GM23248 (cell line): ENCODE measurements at regions not wholly inside any gene's neighbourhood (a gene's known extent, or its start where the extent isn't known, plus 50 kb on each side); places are given as distances from the start of the nearest gene placed in this dataset.
"Not testable (repeated sequence)": the region's sequence is repeated elsewhere in the genome, so short reads cannot be mapped to it uniquely, and the experiment has no call there.

ENCODE experiments used
- DNase-seq: peaks from one replicate; pipeline ENCODE4 v3.0.0-alpha.2; 2015
- H2AFZ ChIP-seq: fragments of 200-600 bp; sonication (generic); 2 replicates; pipeline ENCODE4 v1.6.1; 2016; ENCODE audit warnings: antibody characterized with exemption
- H3F3A ChIP-seq: fragments of 200-600 bp; sonication (generic); 2 replicates; pipeline ENCODE4 v1.6.1; 2016; ENCODE audit warnings: mild to moderate bottlenecking, antibody characterized with exemption, mixed run types; ENCODE audit not compliant: insufficient read depth
- H3K27ac ChIP-seq: fragments of 200-600 bp; sonication (generic); 2 replicates; pipeline ENCODE4 v1.5.1; 2016; ENCODE audit warnings: mild to moderate bottlenecking
- H3K27me3 ChIP-seq: fragments of 200-600 bp; sonication (generic); replicated peaks from 2 replicates; pipeline ENCODE4 v1.6.1; 2016; ENCODE audit warnings: mild to moderate bottlenecking; ENCODE audit not compliant: insufficient read depth
- H3K36me3 ChIP-seq: fragments of 200-600 bp; sonication (generic); 2 replicates; pipeline ENCODE4 v1.6.1; 2016; ENCODE audit warnings: low read depth, mild to moderate bottlenecking
- H3K4me1 ChIP-seq: fragments of 200-600 bp; sonication (generic); 2 replicates; pipeline ENCODE4 v1.6.1; 2016; ENCODE audit warnings: mild to moderate bottlenecking; ENCODE audit not compliant: insufficient read depth
- H3K4me2 ChIP-seq: fragments of 200-600 bp; sonication (generic); one replicate; pipeline ENCODE4 v1.6.1; 2016; ENCODE audit warnings: mild to moderate bottlenecking; ENCODE audit not compliant: unreplicated experiment
- H3K4me3 ChIP-seq: fragments of 200-600 bp; sonication (generic); 2 replicates; pipeline ENCODE4 v1.5.1; 2016; ENCODE audit warnings: mild to moderate bottlenecking
- H3K79me2 ChIP-seq: fragments of 200-600 bp; sonication (generic); 2 replicates; pipeline ENCODE4 v1.6.1; 2016; ENCODE audit warnings: mild to moderate bottlenecking; ENCODE audit not compliant: insufficient read depth
- H3K9ac ChIP-seq: fragments of 200-600 bp; sonication (generic); 2 replicates; pipeline ENCODE4 v1.6.1; 2016; ENCODE audit warnings: mild to moderate bottlenecking
- H3K9me2 ChIP-seq: fragments of 200-600 bp; sonication (generic); 2 replicates; pipeline ENCODE4 v1.6.1; 2016; ENCODE audit warnings: mixed run types, mild to moderate bottlenecking, moderate library complexity; ENCODE audit not compliant: insufficient read depth
- H3K9me3 ChIP-seq: fragments of 200-600 bp; sonication (generic); one replicate; pipeline ENCODE4 v1.6.1; 2017; ENCODE audit warnings: low read depth
- H4K20me1 ChIP-seq: fragments of 200-600 bp; sonication (generic); 2 replicates; pipeline ENCODE4 v1.6.0; 2016; ENCODE audit not compliant: insufficient read depth
- EZH2 ChIP-seq: fragments of 200-600 bp; sonication (generic); IDR thresholded peaks from 2 replicates; pipeline ENCODE4 v1.6.1; 2018; ENCODE audit warnings: antibody characterized with exemption, mild to moderate bottlenecking; ENCODE audit not compliant: insufficient read depth, poor library complexity, severe bottlenecking
- EZH2phosphoT487 ChIP-seq: fragments of 200-600 bp; sonication (generic); IDR thresholded peaks from 2 replicates; pipeline ENCODE4 v1.6.1; 2018; ENCODE audit warnings: antibody characterized with exemption, moderate library complexity, mild to moderate bottlenecking, low read depth; ENCODE audit not compliant: insufficient read depth
- WGBS, 2 experiments: methylation state at CpG; one replicate each; pipeline ENCODE4 v1.1.6; 2015 to 2017; ENCODE audit warnings: low lambda C conversion rate in 2 of 2, low coverage in 1 of 2; ENCODE audit errors: missing lambda C conversion rate in 2 of 2; 5-methylcytosine and 5-hydroxymethylcytosine counted together
- in situ Hi-C: fragments of 300-500 bp; cut with MboI; formaldehyde crosslinking; loops from 2 replicates; pipeline ENCODE4 v1.15.0; 2020

GRCh38 chr20:22524393-22525015 lies 59.9 kb downstream of the FOXA2 start:
- Histone ChIP-seq H3K4me2 (no peak overlapping the region), H4K20me1 (no peaks in the 10 kb centered on the region), H3K4me3 (no peak overlapping the region), H3K9me3 (no peaks in the 10 kb centered on the region), H3F3A (no peaks in the 10 kb centered on the region), H3K4me1 (no peaks in the 10 kb centered on the region), H3K36me3 (no peaks in the 10 kb centered on the region), H3K27me3 (no peaks in the 10 kb centered on the region), H3K79me2 (no peaks in the 10 kb centered on the region), H3K9ac (no peak overlapping the region), H3K9me2 (no peaks in the 10 kb centered on the region), H2AFZ (no peak overlapping the region), H3K27ac (no peak overlapping the region)
- 32 to 37% methylated on average over 6 of the region's 6 CpGs for WGBS, 2 experiments
- no peak for DNase-seq
- in situ Hi-C loops: no loop called here
- no peak for TF ChIP-seq EZH2phosphoT487
- no peak for TF ChIP-seq EZH2

- no peak overlapping the region for H2AFZ ChIP-seq
- no peak overlapping the region for H3K9ac ChIP-seq
- H3K9me3 ChIP-seq: no peaks in the 10 kb centered on the region
- WGBS, 2 experiments: 41 to 44% methylated on average over 15 of the region's 15 CpGs
- no peaks in the 10 kb centered on the region for H3K27me3 ChIP-seq
- H3K79me2 ChIP-seq: no peaks in the 10 kb centered on the region
- no peaks in the 10 kb centered on the region for H3K9me2 ChIP-seq
- H3K27ac ChIP-seq: no peak overlapping the region
- no peaks in the 10 kb centered on the region for H3F3A ChIP-seq
- TF ChIP-seq EZH2 (no peak), EZH2phosphoT487 (no peak)
- H4K20me1 ChIP-seq: no peaks in the 10 kb centered on the region
- H3K36me3 ChIP-seq: no peaks in the 10 kb centered on the region
- no peak for DNase-seq
- no peaks in the 10 kb centered on the region for H3K4me1 ChIP-seq
- H3K4me3 ChIP-seq: no peak overlapping the region
- in situ Hi-C loops: no loop called here
- H3K4me2 ChIP-seq: no peak overlapping the region
Measured at GRCh38 chr20:22523499-22524392, 60.6 kb downstream of the FOXA2 start.

- H3K79me2 ChIP-seq: no peaks in the 10 kb centered on the region
- no peaks in the 10 kb centered on the region for H4K20me1 ChIP-seq
- H3F3A ChIP-seq: no peaks in the 10 kb centered on the region
- no peak overlapping the region for H3K4me2 ChIP-seq
- H3K9ac ChIP-seq: no peak overlapping the region
- no peaks in the 10 kb centered on the region for H3K36me3 ChIP-seq
- no peak overlapping the region for H3K27ac ChIP-seq
- H3K4me1 ChIP-seq: no peaks in the 10 kb centered on the region
- no peaks in the 10 kb centered on the region for H3K27me3 ChIP-seq
- no peaks in the 10 kb centered on the region for H3K9me2 ChIP-seq
- no peak overlapping the region for H2AFZ ChIP-seq
- no peak for TF ChIP-seq EZH2
- TF ChIP-seq EZH2phosphoT487: no peak
- no peak overlapping the region for H3K4me3 ChIP-seq
- no peaks in the 10 kb centered on the region for H3K9me3 ChIP-seq
- DNase-seq: no peak
- 39 to 42% methylated on average over 7 of the region's 7 CpGs for WGBS, 2 experiments
- in situ Hi-C loops: no loop called here
Measured at GRCh38 chr20:22523128-22523498, 61.3 kb downstream of the FOXA2 start.

- H3K36me3 ChIP-seq: no peaks in the 10 kb centered on the region
- H3K4me2 ChIP-seq: no peak overlapping the region
- no peak overlapping the region for H2AFZ ChIP-seq
- H4K20me1 ChIP-seq: no peaks in the 10 kb centered on the region
- H3K9me2 ChIP-seq: no peaks in the 10 kb centered on the region
- H3K4me3 ChIP-seq: no peak overlapping the region
- H3K27ac ChIP-seq: no peak overlapping the region
- no peaks in the 10 kb centered on the region for H3K4me1 ChIP-seq
- WGBS, 2 experiments: 30 to 31% methylated on average over 3 of the region's 3 CpGs
- no peaks in the 10 kb centered on the region for H3K9me3 ChIP-seq
- H3F3A ChIP-seq: no peaks in the 10 kb centered on the region
- TF ChIP-seq EZH2 (no peak), EZH2phosphoT487 (no peak)
- no peaks in the 10 kb centered on the region for H3K27me3 ChIP-seq
- no peak for DNase-seq
- H3K79me2 ChIP-seq: no peaks in the 10 kb centered on the region
- in situ Hi-C loops: no loop called here
- no peak overlapping the region for H3K9ac ChIP-seq
Measured at GRCh38 chr20:22522701-22523100, 61.7 kb downstream of the FOXA2 start.

- H3K27ac ChIP-seq, H3K9me2 ChIP-seq, H3K27me3 ChIP-seq, H3K79me2 ChIP-seq, in situ Hi-C loops, H3K36me3 ChIP-seq, H3F3A ChIP-seq, H3K9me3 ChIP-seq, H3K4me2 ChIP-seq, DNase-seq, H4K20me1 ChIP-seq, H3K9ac ChIP-seq, H2AFZ ChIP-seq, H3K4me3 ChIP-seq, H3K4me1 ChIP-seq: not testable (repeated sequence)
- WGBS, 2 experiments: 47 to 53% methylated on average over 12 of the region's 12 CpGs
Measured at GRCh38 chr20:22521940-22522339, 62.4 kb downstream of the FOXA2 start.
